IMR-90 (cell line): ENCODE measurements at regions not wholly inside any gene's neighbourhood (a gene's known extent, or its start where the extent isn't known, plus 50 kb on each side); places are given as distances from the start of the nearest gene placed in this dataset.

ENCODE experiments used
- BHLHE40 ChIP-seq: fragments of 150-350 bp; IDR thresholded peaks from 2 replicates; pipeline ENCODE4 v1.6.1; 2016; ENCODE audit warnings: mild to moderate bottlenecking, low read depth, low read length
- CEBPB ChIP-seq: IDR thresholded peaks from 2 replicates; pipeline ENCODE4 v1.6.1; 2012; ENCODE audit warnings: low read depth, low read length, improper control_type of control experiment
- MAZ ChIP-seq: IDR thresholded peaks from 2 replicates; pipeline ENCODE4 v1.6.1; 2012; ENCODE audit warnings: low read depth, mild to moderate bottlenecking, low read length, improper control_type of control experiment, moderate library complexity, borderline replicate concordance
- MXI1 ChIP-seq: IDR thresholded peaks from 2 replicates; pipeline ENCODE4 v1.6.1; 2012; ENCODE audit warnings: low read depth, mild to moderate bottlenecking, low read length, moderate library complexity, borderline replicate concordance
- POLR2A ChIP-seq: IDR thresholded peaks from 2 replicates; pipeline ENCODE4 v1.6.1; 2012; ENCODE audit warnings: mild to moderate bottlenecking, low read depth, low read length
- RAD21 ChIP-seq: IDR thresholded peaks from 2 replicates; pipeline ENCODE4 v1.6.1; 2012; ENCODE audit warnings: low read length, improper control_type of control experiment
- RFX5 ChIP-seq: IDR thresholded peaks from 2 replicates; pipeline ENCODE4 v1.8.0; 2012; ENCODE audit warnings: low read depth, mild to moderate bottlenecking, low read length, moderate library complexity
- SMC3 ChIP-seq: fragments of 150-350 bp; IDR thresholded peaks from 2 replicates; pipeline ENCODE4 v1.6.1; 2016; ENCODE audit warnings: low read depth, mild to moderate bottlenecking, antibody characterized with exemption, low read length, moderate library complexity
- TF ChIP-seq, protein P1 (sequence below): fragments of 150-350 bp; IDR thresholded peaks from 2 replicates; pipeline ENCODE4 v1.6.1; 2016; ENCODE audit warnings: low read depth, mild to moderate bottlenecking, low read length, moderate library complexity, borderline replicate concordance
- TF ChIP-seq, protein P2 (sequence below): conservative IDR thresholded peaks from 2 replicates; pipeline ENCODE4 v1.5.1; 2012; ENCODE audit warnings: mild to moderate bottlenecking, low read depth, low read length, improper control_type of control experiment
- TF ChIP-seq, protein P3 (sequence below): fragments of 150-350 bp; IDR thresholded peaks from 2 replicates; pipeline ENCODE4 v1.6.1; 2017; ENCODE audit warnings: mild to moderate bottlenecking, antibody characterized with exemption, low read length, low read depth

DNA sequence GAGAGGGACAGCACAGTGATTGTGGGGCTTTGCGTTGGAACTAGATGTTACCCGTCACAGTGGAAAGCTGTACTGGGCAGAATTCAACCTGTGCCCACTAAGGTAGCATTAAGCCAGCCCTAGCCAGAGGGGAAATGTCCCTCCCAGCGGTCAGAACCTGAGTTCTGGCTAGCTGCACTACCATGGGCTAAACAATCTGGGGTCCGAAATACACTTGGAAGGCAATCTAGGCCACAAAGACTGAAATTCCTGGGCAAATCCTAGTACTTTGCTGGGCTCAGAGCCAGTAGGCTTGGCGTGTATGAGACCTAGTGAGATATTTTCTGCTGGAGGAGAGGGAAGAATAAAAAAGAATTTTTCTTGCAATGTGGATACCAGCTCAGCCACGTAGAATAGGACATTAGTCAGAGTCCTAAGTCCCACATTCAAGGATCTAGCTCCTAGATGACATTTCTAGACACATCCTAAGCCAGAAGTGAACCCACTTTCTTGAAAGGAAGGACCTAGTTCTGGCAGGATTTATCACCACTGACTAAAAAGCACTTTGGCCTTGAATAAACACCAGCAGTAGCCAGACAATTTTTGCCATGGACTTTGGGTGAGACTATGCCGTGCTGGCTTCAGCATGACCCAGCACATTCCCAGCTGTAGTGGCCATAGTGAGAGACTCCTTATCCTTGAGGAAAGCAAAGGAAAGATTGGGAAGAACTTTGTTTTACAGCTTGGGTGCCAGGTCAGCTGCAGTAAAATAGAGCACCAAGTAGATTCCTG is 618.0 kb downstream of the BRINP1 start:
- TF ChIP-seq, protein P1, sequence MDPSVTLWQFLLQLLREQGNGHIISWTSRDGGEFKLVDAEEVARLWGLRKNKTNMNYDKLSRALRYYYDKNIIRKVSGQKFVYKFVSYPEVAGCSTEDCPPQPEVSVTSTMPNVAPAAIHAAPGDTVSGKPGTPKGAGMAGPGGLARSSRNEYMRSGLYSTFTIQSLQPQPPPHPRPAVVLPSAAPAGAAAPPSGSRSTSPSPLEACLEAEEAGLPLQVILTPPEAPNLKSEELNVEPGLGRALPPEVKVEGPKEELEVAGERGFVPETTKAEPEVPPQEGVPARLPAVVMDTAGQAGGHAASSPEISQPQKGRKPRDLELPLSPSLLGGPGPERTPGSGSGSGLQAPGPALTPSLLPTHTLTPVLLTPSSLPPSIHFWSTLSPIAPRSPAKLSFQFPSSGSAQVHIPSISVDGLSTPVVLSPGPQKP = no peak
- TF ChIP-seq, protein P2, sequence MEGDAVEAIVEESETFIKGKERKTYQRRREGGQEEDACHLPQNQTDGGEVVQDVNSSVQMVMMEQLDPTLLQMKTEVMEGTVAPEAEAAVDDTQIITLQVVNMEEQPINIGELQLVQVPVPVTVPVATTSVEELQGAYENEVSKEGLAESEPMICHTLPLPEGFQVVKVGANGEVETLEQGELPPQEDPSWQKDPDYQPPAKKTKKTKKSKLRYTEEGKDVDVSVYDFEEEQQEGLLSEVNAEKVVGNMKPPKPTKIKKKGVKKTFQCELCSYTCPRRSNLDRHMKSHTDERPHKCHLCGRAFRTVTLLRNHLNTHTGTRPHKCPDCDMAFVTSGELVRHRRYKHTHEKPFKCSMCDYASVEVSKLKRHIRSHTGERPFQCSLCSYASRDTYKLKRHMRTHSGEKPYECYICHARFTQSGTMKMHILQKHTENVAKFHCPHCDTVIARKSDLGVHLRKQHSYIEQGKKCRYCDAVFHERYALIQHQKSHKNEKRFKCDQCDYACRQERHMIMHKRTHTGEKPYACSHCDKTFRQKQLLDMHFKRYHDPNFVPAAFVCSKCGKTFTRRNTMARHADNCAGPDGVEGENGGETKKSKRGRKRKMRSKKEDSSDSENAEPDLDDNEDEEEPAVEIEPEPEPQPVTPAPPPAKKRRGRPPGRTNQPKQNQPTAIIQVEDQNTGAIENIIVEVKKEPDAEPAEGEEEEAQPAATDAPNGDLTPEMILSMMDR = no peak
- TF ChIP-seq, protein P3, sequence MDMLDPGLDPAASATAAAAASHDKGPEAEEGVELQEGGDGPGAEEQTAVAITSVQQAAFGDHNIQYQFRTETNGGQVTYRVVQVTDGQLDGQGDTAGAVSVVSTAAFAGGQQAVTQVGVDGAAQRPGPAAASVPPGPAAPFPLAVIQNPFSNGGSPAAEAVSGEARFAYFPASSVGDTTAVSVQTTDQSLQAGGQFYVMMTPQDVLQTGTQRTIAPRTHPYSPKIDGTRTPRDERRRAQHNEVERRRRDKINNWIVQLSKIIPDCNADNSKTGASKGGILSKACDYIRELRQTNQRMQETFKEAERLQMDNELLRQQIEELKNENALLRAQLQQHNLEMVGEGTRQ = no peak
- TF ChIP-seq BHLHE40 (no peak), SMC3 (no peak), RAD21 (no peak), POLR2A (no peak), RFX5 (no peak), MXI1 (no peak), CEBPB (no peak), MAZ (no peak)
